ENCODE measurements at regions not wholly inside any gene's neighbourhood (a gene's known extent, or its start where the extent isn't known, plus 50 kb on each side); places are given as distances from the start of the nearest gene placed in this dataset.

GRCh38 chr1:195898373-195898772, 709.9 kb downstream of the KCNT2 start:
- no peaks in the 10 kb centered on the region for H4K20me1 ChIP-seq (ENCODE audit: insufficient read depth, low read length)
- no peaks in the 10 kb centered on the region for H3K4me1 ChIP-seq (ENCODE audit: insufficient read depth, low read length, severe bottlenecking)
- H3K36me3 ChIP-seq (ENCODE audit: insufficient read depth, low read length): no peaks in the 10 kb centered on the region
- no peak overlapping the region for H3K27ac ChIP-seq (ENCODE audit: low read depth, low read length, poor library complexity, severe bottlenecking)
- no peak overlapping the region for H2AFZ ChIP-seq (ENCODE audit: low read length)
- no peak overlapping the region for H3K4me2 ChIP-seq (ENCODE audit: low read length)
- no peak overlapping the region for H3K9ac ChIP-seq (ENCODE audit: low read length)
- H3K9me3 ChIP-seq (ENCODE audit: low read length): no peaks in the 10 kb centered on the region
- no peak for TF ChIP-seq EZH2 (IDR thresholded peaks at IDR 0.05; ENCODE audit: borderline replicate concordance, low read length)
- TF ChIP-seq, protein P1, sequence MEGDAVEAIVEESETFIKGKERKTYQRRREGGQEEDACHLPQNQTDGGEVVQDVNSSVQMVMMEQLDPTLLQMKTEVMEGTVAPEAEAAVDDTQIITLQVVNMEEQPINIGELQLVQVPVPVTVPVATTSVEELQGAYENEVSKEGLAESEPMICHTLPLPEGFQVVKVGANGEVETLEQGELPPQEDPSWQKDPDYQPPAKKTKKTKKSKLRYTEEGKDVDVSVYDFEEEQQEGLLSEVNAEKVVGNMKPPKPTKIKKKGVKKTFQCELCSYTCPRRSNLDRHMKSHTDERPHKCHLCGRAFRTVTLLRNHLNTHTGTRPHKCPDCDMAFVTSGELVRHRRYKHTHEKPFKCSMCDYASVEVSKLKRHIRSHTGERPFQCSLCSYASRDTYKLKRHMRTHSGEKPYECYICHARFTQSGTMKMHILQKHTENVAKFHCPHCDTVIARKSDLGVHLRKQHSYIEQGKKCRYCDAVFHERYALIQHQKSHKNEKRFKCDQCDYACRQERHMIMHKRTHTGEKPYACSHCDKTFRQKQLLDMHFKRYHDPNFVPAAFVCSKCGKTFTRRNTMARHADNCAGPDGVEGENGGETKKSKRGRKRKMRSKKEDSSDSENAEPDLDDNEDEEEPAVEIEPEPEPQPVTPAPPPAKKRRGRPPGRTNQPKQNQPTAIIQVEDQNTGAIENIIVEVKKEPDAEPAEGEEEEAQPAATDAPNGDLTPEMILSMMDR (IDR thresholded peaks at IDR 0.05; ENCODE audit: low read length): no peak
- H3K4me3 ChIP-seq (ENCODE audit: low read depth, low read length, poor library complexity, severe bottlenecking): no peak overlapping the region
- H3K27me3 ChIP-seq (ENCODE audit: insufficient read depth, low read length): no peaks in the 10 kb centered on the region
- no peaks in the 10 kb centered on the region for H3K79me2 ChIP-seq (ENCODE audit: insufficient read depth, low read length)
- H3F3A ChIP-seq (ENCODE audit: insufficient read depth, low read length): no peaks in the 10 kb centered on the region
- no peaks in the 10 kb centered on the region for H3K9me2 ChIP-seq (ENCODE audit: low read depth, low read length)

DNA sequence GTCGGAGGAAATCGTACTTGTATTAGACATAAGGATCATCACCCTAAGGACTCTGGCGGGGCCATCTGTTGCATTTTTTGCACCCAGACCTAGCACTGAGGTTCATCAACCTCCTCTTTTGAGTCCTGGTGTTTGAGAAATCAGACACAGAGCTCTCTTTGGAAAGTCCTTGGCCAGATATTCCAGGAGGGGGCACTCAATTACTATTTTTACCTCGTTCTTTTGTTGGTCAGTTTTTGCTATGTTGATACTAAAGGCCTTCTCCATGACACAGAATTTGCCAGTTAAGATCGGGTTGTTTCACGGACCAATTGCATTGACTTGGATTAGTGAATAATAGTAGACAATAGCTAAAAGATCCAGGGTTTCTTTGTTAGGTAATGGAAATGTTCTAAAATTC, 711.2 kb downstream of the KCNT2 start:
- no peak overlapping the region for H2AFZ ChIP-seq (ENCODE audit: low read length)
- no peak overlapping the region for H3K27ac ChIP-seq (ENCODE audit: low read depth, low read length, poor library complexity, severe bottlenecking)
- no peaks in the 10 kb centered on the region for H3K4me1 ChIP-seq (ENCODE audit: insufficient read depth, low read length, severe bottlenecking)
- H3K4me3 ChIP-seq (ENCODE audit: low read depth, low read length, poor library complexity, severe bottlenecking): no peak overlapping the region
- H3K9me3 ChIP-seq (ENCODE audit: low read length): no peaks in the 10 kb centered on the region
- H3K27me3 ChIP-seq (ENCODE audit: insufficient read depth, low read length): no peaks in the 10 kb centered on the region
- no peaks in the 10 kb centered on the region for H3K79me2 ChIP-seq (ENCODE audit: insufficient read depth, low read length)
- no peaks in the 10 kb centered on the region for H3K9me2 ChIP-seq (ENCODE audit: low read depth, low read length)
- H3K36me3 ChIP-seq (ENCODE audit: insufficient read depth, low read length): no peaks in the 10 kb centered on the region
- H3K9ac ChIP-seq (ENCODE audit: low read length): no peak overlapping the region
- TF ChIP-seq, protein P1 (IDR thresholded peaks at IDR 0.05; ENCODE audit: low read length): no peak
- no peak for TF ChIP-seq EZH2 (IDR thresholded peaks at IDR 0.05; ENCODE audit: borderline replicate concordance, low read length)
- no peak overlapping the region for H3K4me2 ChIP-seq (ENCODE audit: low read length)
- H4K20me1 ChIP-seq (ENCODE audit: insufficient read depth, low read length): no peaks in the 10 kb centered on the region
- no peaks in the 10 kb centered on the region for H3F3A ChIP-seq (ENCODE audit: insufficient read depth, low read length)

DNA sequence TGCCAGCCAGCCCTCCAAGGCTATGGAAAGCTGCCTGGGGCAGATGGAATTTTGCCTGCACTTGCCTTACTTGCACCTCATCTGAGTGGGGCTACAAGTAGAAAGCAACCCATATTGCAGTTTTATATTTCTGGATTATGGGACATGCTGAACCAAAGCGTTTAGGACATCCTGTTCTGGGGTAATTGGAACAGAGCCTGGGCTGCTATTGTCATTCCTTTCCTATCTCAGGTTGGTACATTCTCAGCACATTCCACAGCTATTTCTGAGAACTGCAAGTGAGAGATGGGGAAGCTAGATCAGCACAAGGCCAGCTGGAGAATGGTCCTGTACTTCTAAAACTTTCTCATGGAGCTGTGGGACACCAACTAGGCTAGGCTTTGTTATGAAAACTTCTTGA, 713.8 kb downstream of the KCNT2 start:
- H3K79me2 ChIP-seq (ENCODE audit: insufficient read depth, low read length): no peaks in the 10 kb centered on the region
- no peak overlapping the region for H3K4me3 ChIP-seq (ENCODE audit: low read depth, low read length, poor library complexity, severe bottlenecking)
- no peaks in the 10 kb centered on the region for H3K27me3 ChIP-seq (ENCODE audit: insufficient read depth, low read length)
- no peak overlapping the region for H3K27ac ChIP-seq (ENCODE audit: low read depth, low read length, poor library complexity, severe bottlenecking)
- no peaks in the 10 kb centered on the region for H4K20me1 ChIP-seq (ENCODE audit: insufficient read depth, low read length)
- H3K36me3 ChIP-seq (ENCODE audit: insufficient read depth, low read length): no peaks in the 10 kb centered on the region
- no peaks in the 10 kb centered on the region for H3F3A ChIP-seq (ENCODE audit: insufficient read depth, low read length)
- no peaks in the 10 kb centered on the region for H3K4me1 ChIP-seq (ENCODE audit: insufficient read depth, low read length, severe bottlenecking)
- H3K9me2 ChIP-seq (ENCODE audit: low read depth, low read length): no peaks in the 10 kb centered on the region
- H3K4me2 ChIP-seq (ENCODE audit: low read length): no peak overlapping the region
- no peak for TF ChIP-seq EZH2 (IDR thresholded peaks at IDR 0.05; ENCODE audit: borderline replicate concordance, low read length)
- TF ChIP-seq, protein P1 (IDR thresholded peaks at IDR 0.05; ENCODE audit: low read length): no peak
- H2AFZ ChIP-seq (ENCODE audit: low read length): no peak overlapping the region
- H3K9me3 ChIP-seq (ENCODE audit: low read length): no peaks in the 10 kb centered on the region
- no peak overlapping the region for H3K9ac ChIP-seq (ENCODE audit: low read length)
